Upper lobe of left lung (tissue), 6 donors: ENCODE measurements at regions not wholly inside any gene's neighbourhood (a gene's known extent, or its start where the extent isn't known, plus 50 kb on each side); places are given as distances from the start of the nearest gene placed in this dataset.

ENCODE experiments used
- ATAC-seq, 2 donors: fragments of 200-7000 bp; cut with Tn5 transposase; one replicate each; pipeline ENCODE4 v1.9.1; 2022; ENCODE audit warnings: mild to moderate bottlenecking in 2 of 2, moderate library complexity in 2 of 2; ENCODE audit not compliant: low FRiP score in 2 of 2
- DNase-seq, 2 donors: peaks; one replicate each; pipeline ENCODE4 v3.0.0-alpha.2; 2019 to 2020
- H3K27ac ChIP-seq, 4 donors: fragments of 200-600 bp; sonication (generic); one replicate each; pipeline ENCODE4 v1.5.1; 2016 to 2019
- H3K27me3 ChIP-seq, 4 donors: fragments of 200-600 bp; sonication (generic); one replicate each; pipeline ENCODE4 v1.5.1; 2017 to 2019
- H3K36me3 ChIP-seq, 4 donors: fragments of 200-600 bp; sonication (generic); one replicate each; pipeline ENCODE4 v1.5.1; 2016 to 2019
- H3K4me1 ChIP-seq, 4 donors: fragments of 200-600 bp; sonication (generic); one replicate each; pipeline ENCODE4 v1.5.1; 2018 to 2019
- H3K4me3 ChIP-seq, 4 donors: fragments of 200-600 bp; sonication (generic); one replicate each; pipeline ENCODE4 v1.5.1; 2017 to 2019; ENCODE audit warnings: mild to moderate bottlenecking in 2 of 4, moderate library complexity in 1 of 4
- H3K9me3 ChIP-seq, 4 donors: fragments of 200-600 bp; sonication (generic); one replicate each; pipeline ENCODE4 v1.5.1; 2018 to 2019
- EP300 ChIP-seq, 4 donors: sonication (generic); formaldehyde crosslinking; IDR thresholded peaks; one replicate each; pipeline ENCODE4 v1.5.1; 2017; ENCODE audit warnings: antibody characterized with exemption in 4 of 4, control low read depth in 2 of 4
- POLR2A ChIP-seq, 4 donors: fragments of 450-650 bp; IDR thresholded peaks; one replicate each; pipeline ENCODE4 v1.5.1; 2016 to 2017; ENCODE audit warnings: antibody characterized with exemption in 4 of 4, mild to moderate bottlenecking in 2 of 4
- POLR2AphosphoS5 ChIP-seq, 2 donors: sonication (generic); formaldehyde crosslinking; IDR thresholded peaks; one replicate each; pipeline ENCODE4 v1.5.1; 2017; ENCODE audit warnings: antibody characterized with exemption in 2 of 2
- whole genome bisulfite sequencing, 2 donors: methylation state at CpG; one replicate each; pipeline ENCODE4 v1.1.5; 2017 to 2018; 5-methylcytosine and 5-hydroxymethylcytosine counted together
- TF ChIP-seq, protein P1 (sequence below), 6 experiments: fragments of 450-650 bp in 4 of 6; fragments of 200-600 bp in 2 of 6; sonication (generic) in 2 of 6; IDR thresholded peaks; one replicate each; pipeline ENCODE4 v1.5.1; 2016 to 2019; ENCODE audit warnings: antibody characterized with exemption in 6 of 6
- donor health status: DM: no; HTN: no; CAD: no; lungs with moderate emphysema.
- donor health status: DM: no; HTN: yes; CAD: no; lungs with severe emphysema.

DNA sequence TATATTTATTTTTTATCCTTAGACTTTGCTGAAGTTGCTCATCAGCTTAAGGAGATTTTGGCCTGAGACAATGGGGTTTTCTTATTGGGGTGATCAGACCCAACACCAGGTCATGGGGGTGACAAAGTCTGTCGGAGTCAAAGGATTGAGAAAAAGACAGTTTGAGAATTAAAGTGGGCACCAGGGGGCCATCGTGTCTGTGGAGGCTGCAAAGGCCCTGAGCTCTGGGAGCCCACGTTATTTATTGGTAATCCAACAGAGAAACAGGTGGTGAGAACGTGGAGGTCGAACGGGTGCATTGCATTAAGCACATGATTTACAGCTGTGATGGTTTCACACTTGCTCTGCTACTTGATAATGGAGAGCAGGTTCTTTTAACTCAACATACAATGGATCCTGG lies 102.5 kb upstream of the CDH10 start:
- Histone ChIP-seq H3K27ac (no peak overlapping the region), H3K4me3 (no peak overlapping the region), H3K36me3 (no peaks in the 10 kb centered on the region), H3K27me3 (no peaks in the 10 kb centered on the region), H3K4me1 (no peaks in the 10 kb centered on the region), H3K9me3 (no peaks in the 10 kb centered on the region)
- TF ChIP-seq POLR2AphosphoS5 (IDR thresholded peaks at IDR 0.05) (no peak), EP300 (IDR thresholded peaks at IDR 0.05) (no peak), POLR2A (IDR thresholded peaks at IDR 0.05) (no peak)
- TF ChIP-seq, protein P1, sequence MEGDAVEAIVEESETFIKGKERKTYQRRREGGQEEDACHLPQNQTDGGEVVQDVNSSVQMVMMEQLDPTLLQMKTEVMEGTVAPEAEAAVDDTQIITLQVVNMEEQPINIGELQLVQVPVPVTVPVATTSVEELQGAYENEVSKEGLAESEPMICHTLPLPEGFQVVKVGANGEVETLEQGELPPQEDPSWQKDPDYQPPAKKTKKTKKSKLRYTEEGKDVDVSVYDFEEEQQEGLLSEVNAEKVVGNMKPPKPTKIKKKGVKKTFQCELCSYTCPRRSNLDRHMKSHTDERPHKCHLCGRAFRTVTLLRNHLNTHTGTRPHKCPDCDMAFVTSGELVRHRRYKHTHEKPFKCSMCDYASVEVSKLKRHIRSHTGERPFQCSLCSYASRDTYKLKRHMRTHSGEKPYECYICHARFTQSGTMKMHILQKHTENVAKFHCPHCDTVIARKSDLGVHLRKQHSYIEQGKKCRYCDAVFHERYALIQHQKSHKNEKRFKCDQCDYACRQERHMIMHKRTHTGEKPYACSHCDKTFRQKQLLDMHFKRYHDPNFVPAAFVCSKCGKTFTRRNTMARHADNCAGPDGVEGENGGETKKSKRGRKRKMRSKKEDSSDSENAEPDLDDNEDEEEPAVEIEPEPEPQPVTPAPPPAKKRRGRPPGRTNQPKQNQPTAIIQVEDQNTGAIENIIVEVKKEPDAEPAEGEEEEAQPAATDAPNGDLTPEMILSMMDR (IDR thresholded peaks at IDR 0.05) = no peak
- 73 to 83% methylated on average over 6 of the region's 6 CpGs for WGBS, 2 donors
- DNase-seq = no peak
- ATAC-seq = no peak

DNA sequence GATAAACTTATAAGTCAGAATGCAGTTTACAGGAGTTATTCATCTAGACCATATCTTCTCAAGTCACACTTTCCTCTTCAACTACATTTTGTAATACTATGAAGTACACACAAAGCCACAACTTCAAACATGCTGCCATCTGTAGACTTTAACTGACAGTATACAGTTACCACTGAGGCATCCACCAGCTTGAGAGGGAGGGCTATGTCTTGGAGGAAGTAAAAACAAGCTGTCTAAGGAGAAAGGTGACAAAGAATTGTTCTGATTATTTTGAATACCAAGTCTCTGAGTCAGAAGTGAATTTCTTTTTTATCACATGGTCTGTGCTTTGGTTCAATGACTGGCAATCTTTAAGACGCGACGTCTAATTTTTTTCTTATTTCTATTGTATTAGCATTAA lies 97.6 kb upstream of the CDH10 start:
- no peak for ATAC-seq
- 92 to 99% methylated on average over 3 of the region's 3 CpGs for WGBS, 2 donors
- DNase-seq = no peak

DNA sequence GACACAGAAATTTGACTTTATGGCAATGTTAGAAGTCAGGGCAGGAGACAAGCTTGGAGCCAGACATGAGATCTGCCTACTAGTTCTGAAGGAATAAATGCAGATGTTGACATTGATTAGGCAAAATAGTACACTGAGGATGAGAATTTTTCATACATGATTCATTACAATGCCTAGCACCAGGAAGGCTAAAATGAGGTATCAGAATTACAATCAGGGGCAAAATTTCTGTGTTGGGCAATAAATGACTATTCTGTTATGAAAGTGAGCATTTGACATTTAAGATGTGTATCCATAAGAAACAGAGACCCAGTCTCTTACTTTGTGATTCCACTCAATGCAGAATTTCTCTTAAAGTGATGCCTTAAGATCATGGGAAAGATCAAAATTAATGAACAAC lies 92.4 kb upstream of the CDH10 start:
- Histone ChIP-seq H3K36me3 (no peaks in the 10 kb centered on the region), H3K27ac (no peak overlapping the region), H3K4me3 (no peak overlapping the region), H3K27me3 (no peaks in the 10 kb centered on the region), H3K4me1 (no peaks in the 10 kb centered on the region), H3K9me3 (no peaks in the 10 kb centered on the region)
- DNase-seq (no peak), ATAC-seq (no peak)
- no peak for TF ChIP-seq EP300 (IDR thresholded peaks at IDR 0.05)
- TF ChIP-seq POLR2A (IDR thresholded peaks at IDR 0.05) = no peak
- TF ChIP-seq, protein P1 (IDR thresholded peaks at IDR 0.05) = no peak
- no peak for TF ChIP-seq POLR2AphosphoS5 (IDR thresholded peaks at IDR 0.05)

More for the DNA sequence above, 97.6 kb upstream of the CDH10 start:
- TF ChIP-seq POLR2AphosphoS5 (IDR thresholded peaks at IDR 0.05) (no peak), POLR2A (IDR thresholded peaks at IDR 0.05) (no peak), EP300 (IDR thresholded peaks at IDR 0.05) (no peak)
- TF ChIP-seq, protein P1 (IDR thresholded peaks at IDR 0.05) = no peak
- Histone ChIP-seq H3K27ac (no peak overlapping the region), H3K36me3 (no peaks in the 10 kb centered on the region), H3K9me3 (no peaks in the 10 kb centered on the region), H3K27me3 (no peaks in the 10 kb centered on the region), H3K4me3 (no peak overlapping the region), H3K4me1 (no peaks in the 10 kb centered on the region)

GRCh38 chr5:24735284-24735683 lies 90.5 kb upstream of the CDH10 start:
- Histone ChIP-seq H3K27ac (no peak overlapping the region), H3K9me3 (no peaks in the 10 kb centered on the region), H3K4me3 (no peak overlapping the region), H3K27me3 (no peaks in the 10 kb centered on the region), H3K4me1 (no peaks in the 10 kb centered on the region), H3K36me3 (no peaks in the 10 kb centered on the region)
- 81 to 82% methylated on average over 7 of the region's 7 CpGs for WGBS, 2 donors
- TF ChIP-seq POLR2AphosphoS5 (IDR thresholded peaks at IDR 0.05) (no peak), EP300 (IDR thresholded peaks at IDR 0.05) (no peak), POLR2A (IDR thresholded peaks at IDR 0.05) (no peak)
- no peak for ATAC-seq
- no peak for DNase-seq

DNA sequence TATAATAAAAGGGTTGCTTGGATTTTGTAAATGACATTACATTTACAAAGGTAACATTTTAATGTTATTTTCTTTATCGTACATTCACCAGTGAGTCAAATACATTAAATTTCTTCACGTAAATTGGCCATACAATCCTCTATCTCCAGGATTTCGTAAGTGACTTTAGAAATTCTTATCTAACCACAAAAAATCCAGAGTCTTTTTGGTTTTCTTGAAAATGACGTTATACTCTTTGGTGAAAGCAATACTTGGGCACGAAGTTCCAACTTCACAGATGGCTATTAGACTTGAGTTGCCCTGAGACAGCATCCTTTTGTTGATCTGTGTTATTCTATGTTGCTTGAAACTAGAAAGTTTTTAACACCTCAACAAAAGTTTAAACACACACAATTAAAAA lies 87.4 kb upstream of the CDH10 start:
- TF ChIP-seq EP300 (IDR thresholded peaks at IDR 0.05) = no peak
- no peaks in the 10 kb centered on the region for H3K36me3 ChIP-seq
- no peak for DNase-seq
- no peak for ATAC-seq
- H3K4me1 ChIP-seq = no peaks in the 10 kb centered on the region
- H3K4me3 ChIP-seq = no peak overlapping the region
- no peaks in the 10 kb centered on the region for H3K27me3 ChIP-seq
- WGBS, 2 donors = 84 to 86% methylated on average over 5 of the region's 5 CpGs
- no peak overlapping the region for H3K27ac ChIP-seq
- H3K9me3 ChIP-seq = no peaks in the 10 kb centered on the region

DNA sequence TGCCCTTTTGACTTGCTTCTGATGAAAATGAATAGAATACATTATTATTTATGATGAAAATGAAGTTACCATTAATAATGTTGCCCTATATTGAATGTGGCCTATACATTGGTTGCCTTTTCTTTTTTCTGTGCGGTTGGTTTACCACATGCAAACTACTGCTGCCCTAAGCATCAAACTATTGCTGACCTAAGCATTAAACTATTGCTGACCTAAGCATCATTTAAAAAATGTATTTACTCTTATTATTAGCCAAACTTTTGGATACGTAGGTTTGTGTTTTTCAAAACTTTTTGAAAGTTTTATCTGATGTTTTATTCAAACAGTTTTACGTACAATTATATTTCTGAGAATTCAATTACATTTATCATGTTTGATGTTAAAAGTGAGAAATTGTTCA lies 76.0 kb upstream of the CDH10 start:
- no peak for TF ChIP-seq POLR2A (IDR thresholded peaks at IDR 0.05)
- no peaks in the 10 kb centered on the region for H3K36me3 ChIP-seq
- H3K4me1 ChIP-seq = no peaks in the 10 kb centered on the region
- no peak overlapping the region for H3K27ac ChIP-seq
- no peak for ATAC-seq
- H3K4me3 ChIP-seq = no peak overlapping the region
- H3K9me3 ChIP-seq = no peaks in the 10 kb centered on the region
- 89 to 97% methylated on average over 3 of the region's 3 CpGs for WGBS, 2 donors
- no peaks in the 10 kb centered on the region for H3K27me3 ChIP-seq
- DNase-seq = no peak
